Liver (tissue), 3 donors: ENCODE measurements at regions not wholly inside any gene's neighbourhood (a gene's known extent, or its start where the extent isn't known, plus 50 kb on each side); places are given as distances from the start of the nearest gene placed in this dataset.

ENCODE experiments used
- CTCF ChIP-seq: fragments of 150-350 bp; IDR thresholded peaks from 2 replicates; pipeline ENCODE4 v1.5.1; 2017; ENCODE audit warnings: improper control_type of control experiment, low read depth, low read length; ENCODE audit not compliant: missing input control
- JUND ChIP-seq, 2 donors: IDR thresholded peaks; 2 replicates each; pipeline ENCODE4 v1.6.1; 2016; ENCODE audit warnings: antibody characterized with exemption in 2 of 2
- TAF1 ChIP-seq: conservative IDR thresholded peaks from 2 replicates; pipeline ENCODE4 v1.6.1; 2016; ENCODE audit warnings: antibody characterized with exemption, mild to moderate bottlenecking
- YY1 ChIP-seq: IDR thresholded peaks from 2 replicates; pipeline ENCODE4 v1.6.1; 2016; ENCODE audit warnings: antibody characterized with exemption, mild to moderate bottlenecking
- donor health status: healthy.
- donor health status: healthy.

GRCh38 chr13:73482556-73482955, 423.8 kb downstream of the KLF5 start:
- TF ChIP-seq CTCF: no peak
- TF ChIP-seq YY1: no peak
- no peak for TF ChIP-seq TAF1
- TF ChIP-seq JUND (IDR thresholded peaks at IDR 0.05): no peak
